Uterus (tissue), 2 donors: ENCODE measurements at regions not wholly inside any gene's neighbourhood (a gene's known extent, or its start where the extent isn't known, plus 50 kb on each side); places are given as distances from the start of the nearest gene placed in this dataset.

Experiments used
- POLR2A ChIP-seq, 2 donors: fragments of 450-650 bp; IDR thresholded peaks; one replicate each; pipeline ENCODE4 v1.6.1; 2016; ENCODE audit warnings: antibody characterized with exemption in 2 of 2, mild to moderate bottlenecking in 1 of 2, moderate library complexity in 1 of 2
- TF ChIP-seq, protein P1 (sequence below), 4 experiments: fragments of 200-600 bp in 2 of 4; fragments of 450-650 bp in 2 of 4; sonication (generic) in 2 of 4; IDR thresholded peaks; one replicate each; pipeline ENCODE4 v1.5.1; 2016 to 2019; ENCODE audit warnings: antibody characterized with exemption in 4 of 4, mild to moderate bottlenecking in 2 of 4, moderate library complexity in 1 of 4

DNA sequence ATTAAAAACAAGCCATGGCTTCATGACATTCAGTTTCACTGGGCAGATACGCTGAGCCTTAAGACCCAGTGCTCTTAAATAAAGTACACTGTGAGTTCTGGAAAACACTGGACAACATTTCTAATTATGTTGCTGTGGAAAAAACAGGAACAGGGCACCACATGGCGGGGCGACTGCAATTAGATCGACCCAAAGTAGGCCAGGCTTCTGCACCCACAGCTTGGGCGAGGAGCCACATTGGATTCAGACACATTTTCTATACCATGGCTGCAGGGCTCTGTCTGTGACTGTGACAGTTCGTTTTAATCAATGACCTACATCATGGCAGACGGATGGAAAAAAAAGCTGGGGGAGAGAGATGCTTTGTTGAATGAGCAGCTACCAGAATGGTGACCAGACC, 227.2 kb upstream of the HS6ST1 start:
- no peak for TF ChIP-seq POLR2A (IDR thresholded peaks at IDR 0.05)
- TF ChIP-seq, protein P1, sequence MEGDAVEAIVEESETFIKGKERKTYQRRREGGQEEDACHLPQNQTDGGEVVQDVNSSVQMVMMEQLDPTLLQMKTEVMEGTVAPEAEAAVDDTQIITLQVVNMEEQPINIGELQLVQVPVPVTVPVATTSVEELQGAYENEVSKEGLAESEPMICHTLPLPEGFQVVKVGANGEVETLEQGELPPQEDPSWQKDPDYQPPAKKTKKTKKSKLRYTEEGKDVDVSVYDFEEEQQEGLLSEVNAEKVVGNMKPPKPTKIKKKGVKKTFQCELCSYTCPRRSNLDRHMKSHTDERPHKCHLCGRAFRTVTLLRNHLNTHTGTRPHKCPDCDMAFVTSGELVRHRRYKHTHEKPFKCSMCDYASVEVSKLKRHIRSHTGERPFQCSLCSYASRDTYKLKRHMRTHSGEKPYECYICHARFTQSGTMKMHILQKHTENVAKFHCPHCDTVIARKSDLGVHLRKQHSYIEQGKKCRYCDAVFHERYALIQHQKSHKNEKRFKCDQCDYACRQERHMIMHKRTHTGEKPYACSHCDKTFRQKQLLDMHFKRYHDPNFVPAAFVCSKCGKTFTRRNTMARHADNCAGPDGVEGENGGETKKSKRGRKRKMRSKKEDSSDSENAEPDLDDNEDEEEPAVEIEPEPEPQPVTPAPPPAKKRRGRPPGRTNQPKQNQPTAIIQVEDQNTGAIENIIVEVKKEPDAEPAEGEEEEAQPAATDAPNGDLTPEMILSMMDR (IDR thresholded peaks at IDR 0.05) = no peak
